A549 (cell line): ENCODE measurements at regions not wholly inside any gene's neighbourhood (a gene's known extent, or its start where the extent isn't known, plus 50 kb on each side); places are given as distances from the start of the nearest gene placed in this dataset.

Experiments
- ATAC-seq, 2 experiments: fragments of 200-7000 bp in 1 of 2; fragments of >200 bp in 1 of 2; cut with Nextera tagmentation in 1 of 2; cut with Tn5 transposase in 1 of 2; 3 replicates each; pipeline versions ENCODE4 v1.8.0 to v1.9.1; 2018 to 2020; ENCODE audit warnings: mild to moderate bottlenecking in 1 of 2, moderate library complexity in 1 of 2
- CTCF ChIA-PET: fragments of 300-600 bp; sonication (Branson Sonifier 250); formaldehyde crosslinking; extraction: SDS; loops from one replicate; lab custom pipeline; 2021; ENCODE audit warnings: antibody characterized with exemption, inconsistent platforms; lab: Yijun Ruan, JAX
- POLR2A ChIA-PET: fragments of 350-600 bp; formaldehyde crosslinking; extraction: SDS; loops from one replicate; lab custom pipeline; 2021; ENCODE audit warnings: antibody characterized with exemption, inconsistent platforms; lab: Yijun Ruan, JAX
- DNase-seq, 2 experiments: peaks; one replicate each; pipeline versions ENCODE4 v3.0.0 to v3.0.0-alpha.2; 2011 to 2016; ENCODE audit warnings: low read depth in 1 of 2, low spot score in 1 of 2
- FAIRE-seq: peaks from 2 replicates; lab custom pipeline; 2011; peaks lifted over from hg19 to GRCh38; lab: Jason Lieb, UNC
- H3K27ac ChIP-seq, 2 experiments: fragments of >200 bp; sonication (Bioruptor Twin); formaldehyde crosslinking; 3 replicates each; pipeline ENCODE4 v1.5.1; 2016 to 2017
- H3K4me1 ChIP-seq: fragments of >200 bp; sonication (Bioruptor Twin); formaldehyde crosslinking; 3 replicates; pipeline ENCODE4 v1.6.1; 2016
- H3K4me2 ChIP-seq: fragments of >200 bp; sonication (Bioruptor Twin); formaldehyde crosslinking; 3 replicates; pipeline ENCODE4 v1.6.1; 2016
- H3K4me3 ChIP-seq: fragments of >200 bp; sonication (Bioruptor Twin); formaldehyde crosslinking; 3 replicates; pipeline ENCODE4 v1.5.1; 2016
- H3K9me3 ChIP-seq: fragments of >200 bp; sonication (Bioruptor Twin); formaldehyde crosslinking; 3 replicates; pipeline ENCODE4 v1.6.1; 2016
- CBX8 ChIP-seq: fragments of 200-600 bp; sonication (generic); IDR thresholded peaks from 2 replicates; pipeline ENCODE4 v1.6.1; 2016
- EHF ChIP-seq: fragments of 250-450 bp; sonication (Bioruptor Pico); IDR thresholded peaks from 2 replicates; pipeline ENCODE4 v1.5.0; 2020; ENCODE audit warnings: mild to moderate bottlenecking
- EP300 ChIP-seq, 2 experiments: fragments of >200 bp; sonication (Bioruptor Twin); formaldehyde crosslinking; IDR thresholded peaks; 2 replicates in 1 of 2; 3 replicates in 1 of 2; pipeline ENCODE4 v1.6.1; 2016 to 2017
- FOXS1 ChIP-seq: fragments of 250-450 bp; sonication (Bioruptor Pico); IDR thresholded peaks from 2 replicates; pipeline ENCODE4 v1.5.0; 2020; ENCODE audit warnings: mild to moderate bottlenecking, moderate library complexity
- HDAC2 ChIP-seq: fragments of 200-600 bp; sonication (generic); IDR thresholded peaks from 2 replicates; pipeline ENCODE4 v1.6.1; 2016
- HEYL ChIP-seq: fragments of 250-450 bp; sonication (Bioruptor Pico); IDR thresholded peaks from 2 replicates; pipeline ENCODE4 v1.8.0; 2021; ENCODE audit warnings: mild to moderate bottlenecking, moderate library complexity
- HOXB13 ChIP-seq: fragments of 250-450 bp; sonication (Bioruptor Pico); IDR thresholded peaks from 2 replicates; pipeline ENCODE4 v1.5.0; 2020; ENCODE audit warnings: low read depth, mild to moderate bottlenecking, moderate library complexity
- HOXB5 ChIP-seq: fragments of 250-450 bp; sonication (Bioruptor Pico); IDR thresholded peaks from 2 replicates; pipeline ENCODE4 v1.5.0; 2020; ENCODE audit warnings: mild to moderate bottlenecking, moderate library complexity
- JUN ChIP-seq, 2 experiments: fragments of >200 bp; sonication (Bioruptor Twin); formaldehyde crosslinking; IDR thresholded peaks; 2 replicates in 1 of 2; 3 replicates in 1 of 2; pipeline ENCODE4 v1.6.1; 2016 to 2017
- JUNB ChIP-seq: fragments of >200 bp; sonication (Bioruptor Twin); formaldehyde crosslinking; IDR thresholded peaks from 2 replicates; pipeline ENCODE4 v1.6.1; 2016
- NR3C1 ChIP-seq: fragments of >200 bp; sonication (Bioruptor Twin); formaldehyde crosslinking; IDR thresholded peaks from 3 replicates; pipeline ENCODE4 v1.6.1; 2017
- RAD21 ChIP-seq, 2 experiments: fragments of >200 bp in 1 of 2; sonication (Bioruptor Twin) in 1 of 2; formaldehyde crosslinking in 1 of 2; IDR thresholded peaks in 1 of 2; conservative IDR thresholded peaks in 1 of 2; 2 replicates in 1 of 2; 3 replicates in 1 of 2; pipeline ENCODE4 v1.6.1; 2012 to 2018; ENCODE audit warnings: inconsistent platforms in 1 of 2
- RNF2 ChIP-seq: fragments of 200-600 bp; sonication (generic); IDR thresholded peaks from 2 replicates; pipeline ENCODE4 v1.6.1; 2016; ENCODE audit warnings: low read depth, mild to moderate bottlenecking, antibody characterized with exemption, moderate library complexity, borderline replicate concordance
- SMC3 ChIP-seq: fragments of >200 bp; sonication (Bioruptor Twin); formaldehyde crosslinking; IDR thresholded peaks from 3 replicates; pipeline ENCODE4 v1.6.1; 2018; ENCODE audit warnings: inconsistent platforms
- TP53 ChIP-seq: fragments of 250-450 bp; sonication (Bioruptor Pico); IDR thresholded peaks from 2 replicates; pipeline ENCODE4 v1.5.0; 2021; ENCODE audit warnings: mild to moderate bottlenecking, moderate library complexity
- ZC3H11A ChIP-seq: fragments of 450-650 bp; IDR thresholded peaks from 2 replicates; pipeline ENCODE4 v1.6.1; 2014; ENCODE audit warnings: antibody characterized with exemption, mild to moderate bottlenecking
- ZNF302 ChIP-seq: fragments of 250-450 bp; sonication (Bioruptor Pico); IDR thresholded peaks from 2 replicates; pipeline ENCODE4 v1.9.0; 2021; ENCODE audit warnings: inconsistent platforms, mild to moderate bottlenecking, moderate library complexity
- ZSCAN20 ChIP-seq: fragments of 250-450 bp; sonication (Bioruptor Pico); IDR thresholded peaks from 2 replicates; pipeline ENCODE4 v1.8.0; 2022; ENCODE audit warnings: mild to moderate bottlenecking, moderate library complexity
- WGBS: methylation state at CpG from one replicate; pipeline ENCODE4 v1.1.6; 2017; ENCODE audit errors: missing lambda C conversion rate; 5-methylcytosine and 5-hydroxymethylcytosine counted together
- TF ChIP-seq, protein P1 (sequence below): IDR thresholded peaks from 2 replicates; pipeline ENCODE4 v1.6.1; 2012
- TF ChIP-seq, protein P2 (sequence below): IDR thresholded peaks from 2 replicates; pipeline ENCODE4 v1.6.1; 2012
- TF ChIP-seq, protein P3 (sequence below): fragments of 250-450 bp; sonication (Bioruptor Pico); IDR thresholded peaks from 2 replicates; pipeline ENCODE4 v1.5.0; 2020; ENCODE audit warnings: low read depth, mild to moderate bottlenecking, moderate library complexity
- TF ChIP-seq, protein P4 (sequence below): fragments of >200 bp; sonication (Bioruptor Twin); formaldehyde crosslinking; IDR thresholded peaks from 2 replicates; pipeline ENCODE4 v1.6.1; 2016

DNA sequence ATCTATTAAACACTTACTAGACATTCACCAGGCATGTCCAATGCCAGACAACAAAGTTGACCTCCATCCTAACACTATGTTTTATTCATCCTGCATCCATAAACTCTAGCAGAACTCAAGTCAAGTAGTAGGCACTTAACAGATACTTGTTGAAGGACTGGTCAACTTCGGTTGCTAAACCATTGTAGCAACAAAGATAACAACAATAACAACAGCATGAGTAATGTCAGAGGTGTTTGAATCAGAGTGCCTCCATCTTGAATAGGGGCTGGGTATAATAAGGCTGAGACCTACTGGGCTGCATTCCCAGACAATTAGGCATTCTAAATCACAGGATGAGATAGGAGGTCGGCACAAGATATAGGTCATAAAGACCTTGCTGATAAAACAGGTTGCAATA lies 180.5 kb upstream of the ZNF462 start:
- Histone ChIP-seq H3K27ac (no peak overlapping the region), H3K4me1 (no peaks in the 10 kb centered on the region), H3K9me3 (no peaks in the 10 kb centered on the region), H3K4me3 (no peak overlapping the region), H3K4me2 (no peak overlapping the region)
- WGBS, result 0% methylated on average over 2 of the region's 2 CpGs
- no peak for TF ChIP-seq JUN (IDR thresholded peaks at IDR 0.05)
- TF ChIP-seq ZNF302, result no peak
- no peak for TF ChIP-seq EP300 (IDR thresholded peaks at IDR 0.05)
- no peak for TF ChIP-seq ZSCAN20
- TF ChIP-seq, protein P1, sequence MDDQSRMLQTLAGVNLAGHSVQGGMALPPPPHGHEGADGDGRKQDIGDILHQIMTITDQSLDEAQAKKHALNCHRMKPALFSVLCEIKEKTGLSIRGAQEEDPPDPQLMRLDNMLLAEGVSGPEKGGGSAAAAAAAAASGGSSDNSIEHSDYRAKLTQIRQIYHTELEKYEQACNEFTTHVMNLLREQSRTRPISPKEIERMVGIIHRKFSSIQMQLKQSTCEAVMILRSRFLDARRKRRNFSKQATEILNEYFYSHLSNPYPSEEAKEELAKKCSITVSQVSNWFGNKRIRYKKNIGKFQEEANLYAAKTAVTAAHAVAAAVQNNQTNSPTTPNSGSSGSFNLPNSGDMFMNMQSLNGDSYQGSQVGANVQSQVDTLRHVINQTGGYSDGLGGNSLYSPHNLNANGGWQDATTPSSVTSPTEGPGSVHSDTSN, result no peak
- TF ChIP-seq HEYL (CRISPR knock-in tag), result no peak
- TF ChIP-seq JUNB, result no peak
- TF ChIP-seq, protein P2, sequence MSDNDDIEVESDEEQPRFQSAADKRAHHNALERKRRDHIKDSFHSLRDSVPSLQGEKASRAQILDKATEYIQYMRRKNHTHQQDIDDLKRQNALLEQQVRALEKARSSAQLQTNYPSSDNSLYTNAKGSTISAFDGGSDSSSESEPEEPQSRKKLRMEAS, result no peak
- TF ChIP-seq HDAC2, result no peak
- no peak for TF ChIP-seq SMC3
- TF ChIP-seq CBX8, result no peak
- no peak for TF ChIP-seq TP53
- TF ChIP-seq HOXB5 (CRISPR knock-in tag), result no peak
- no peak for TF ChIP-seq RNF2
- no peak for TF ChIP-seq RAD21 (conservative IDR thresholded peaks at IDR 0.05 in 1 of 2, IDR thresholded peaks at IDR 0.05 in 1 of 2)
- no peak for TF ChIP-seq NR3C1
- no peak for TF ChIP-seq EHF (CRISPR knock-in tag)
- CTCF ChIA-PET, result no interaction called here
- DNase-seq, result no peak
- no peak for ATAC-seq
- no peak for FAIRE-seq
- POLR2A ChIA-PET, result no interaction called here

DNA sequence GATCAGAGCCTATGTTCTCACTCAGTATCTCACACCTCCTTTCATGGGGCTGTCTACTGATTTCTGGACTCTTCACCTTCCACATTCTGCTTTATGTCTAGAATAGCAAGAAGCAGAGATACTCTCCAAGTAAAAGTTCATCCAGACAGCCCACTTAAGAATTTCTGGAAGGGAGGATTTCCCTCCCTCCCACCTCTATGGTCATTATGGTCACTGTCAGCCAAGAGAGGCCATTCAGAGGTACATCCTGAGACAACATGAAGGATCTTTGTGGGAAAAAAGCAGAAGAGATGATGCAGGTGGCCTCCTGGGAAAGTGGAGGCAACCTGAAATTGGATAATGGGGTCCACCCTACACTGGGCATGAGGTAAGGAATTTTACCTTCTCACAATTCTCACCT lies 179.5 kb upstream of the ZNF462 start:
- no peak for DNase-seq
- Histone ChIP-seq H3K4me3 (no peak overlapping the region), H3K4me2 (no peak overlapping the region), H3K9me3 (no peaks in the 10 kb centered on the region)
- FAIRE-seq, result no peak
- TF ChIP-seq FOXS1 (CRISPR knock-in tag), result no peak
- TF ChIP-seq, protein P3, sequence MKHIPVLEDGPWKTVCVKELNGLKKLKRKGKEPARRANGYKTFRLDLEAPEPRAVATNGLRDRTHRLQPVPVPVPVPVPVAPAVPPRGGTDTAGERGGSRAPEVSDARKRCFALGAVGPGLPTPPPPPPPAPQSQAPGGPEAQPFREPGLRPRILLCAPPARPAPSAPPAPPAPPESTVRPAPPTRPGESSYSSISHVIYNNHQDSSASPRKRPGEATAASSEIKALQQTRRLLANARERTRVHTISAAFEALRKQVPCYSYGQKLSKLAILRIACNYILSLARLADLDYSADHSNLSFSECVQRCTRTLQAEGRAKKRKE (CRISPR knock-in tag), result no peak
- TF ChIP-seq, all 56 proteins: peak for 0
- no peaks in the 10 kb centered on the region for H3K4me1 ChIP-seq
- ChIA-PET CTCF (no interaction called here), POLR2A (no interaction called here)
- H3K27ac ChIP-seq, result no peak overlapping the region
- no peak for ATAC-seq

DNA sequence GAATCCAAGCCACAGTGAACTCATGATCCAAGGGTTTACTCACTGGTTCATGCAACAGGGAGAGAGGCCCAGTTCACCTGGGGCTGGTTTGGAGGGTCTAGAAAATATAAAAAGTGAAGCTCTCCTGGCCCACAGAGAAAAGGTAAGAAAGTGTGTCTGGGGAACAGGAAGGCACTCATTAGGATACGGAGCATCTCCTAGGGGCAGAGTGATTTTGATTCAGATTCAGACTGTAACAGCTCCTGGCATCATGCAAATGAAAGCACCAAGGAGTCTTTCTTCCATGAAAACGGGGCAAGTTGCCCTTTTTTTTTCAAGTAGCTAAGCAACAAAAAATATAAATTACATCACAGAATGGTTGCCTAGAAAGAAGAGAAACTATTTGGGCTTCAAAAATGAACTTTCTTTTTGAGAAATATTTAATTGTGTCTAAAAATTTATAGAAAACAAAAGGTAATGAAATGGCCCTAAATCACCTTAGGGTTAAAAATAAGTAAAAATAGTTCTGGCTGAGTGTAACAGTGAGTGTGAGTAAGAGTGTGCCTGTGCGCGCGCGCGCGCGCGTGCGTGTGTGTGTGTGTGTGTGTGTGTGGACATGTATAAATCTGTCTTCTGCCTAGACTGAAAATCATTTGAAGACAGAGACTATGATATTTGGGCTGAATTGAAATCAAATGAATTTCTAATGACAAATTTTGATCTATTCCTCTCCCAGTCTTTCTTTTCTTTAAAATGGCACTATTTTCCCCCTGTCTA lies 177.8 kb upstream of the ZNF462 start:
- Histone ChIP-seq H3K4me3 (no peak overlapping the region), H3K4me1 (no peaks in the 10 kb centered on the region), H3K9me3 (no peaks in the 10 kb centered on the region), H3K4me2 (no peak overlapping the region), H3K27ac (no peak overlapping the region)
- TF ChIP-seq, protein P4, sequence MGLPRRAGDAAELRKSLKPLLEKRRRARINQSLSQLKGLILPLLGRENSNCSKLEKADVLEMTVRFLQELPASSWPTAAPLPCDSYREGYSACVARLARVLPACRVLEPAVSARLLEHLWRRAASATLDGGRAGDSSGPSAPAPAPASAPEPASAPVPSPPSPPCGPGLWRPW, result no peak
- no peak for TF ChIP-seq HOXB13 (CRISPR knock-in tag)
- no peak for TF ChIP-seq TP53
- no peak for TF ChIP-seq ZC3H11A
- ATAC-seq, result no peak
- ChIA-PET POLR2A (interaction anchor here (0.5 kb wide), 1 partner anchor 326 kb away, joined by 3 read pairs; no protein-coding TSS in a partner anchor), CTCF (no interaction called here)
- DNase-seq, result no peak
- 56% methylated on average over 11 of the region's 11 CpGs for WGBS
- FAIRE-seq, result no peak
